HPDE6-E6E7 (cell line): ENCODE measurements at regions not wholly inside any gene's neighbourhood (a gene's known extent, or its start where the extent isn't known, plus 50 kb on each side); places are given as distances from the start of the nearest gene placed in this dataset.
"Not testable (repeated sequence)": the region's sequence is repeated elsewhere in the genome, so short reads cannot be mapped to it uniquely, and the experiment has no call there.

Experiments used
- DNase-seq: peaks from one replicate; pipeline ENCODE4 v3.0.0; 2011; ENCODE audit warnings: missing footprints; ENCODE audit errors: extremely low spot score

DNA sequence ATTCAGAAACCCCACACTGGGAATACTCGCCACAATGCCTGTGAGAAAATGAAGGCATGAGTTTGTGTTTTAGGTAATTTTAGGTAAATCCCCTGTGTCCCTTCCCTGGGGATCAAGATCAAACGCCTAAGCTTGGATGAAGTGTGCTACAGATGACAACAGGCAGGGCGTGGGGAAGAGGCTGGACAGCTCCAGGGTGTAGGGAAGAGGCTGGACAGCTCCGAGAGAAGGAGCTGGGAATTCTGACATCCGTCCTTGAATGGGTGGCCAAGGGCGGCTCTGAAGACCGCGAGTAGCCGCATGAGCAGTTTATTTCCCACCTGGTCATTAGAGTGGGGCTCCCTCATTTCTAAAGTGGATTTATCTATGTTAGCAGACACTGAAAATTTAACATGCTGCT, 109.7 kb downstream of the RAMP3 start:
- DNase-seq, result no peak

DNA sequence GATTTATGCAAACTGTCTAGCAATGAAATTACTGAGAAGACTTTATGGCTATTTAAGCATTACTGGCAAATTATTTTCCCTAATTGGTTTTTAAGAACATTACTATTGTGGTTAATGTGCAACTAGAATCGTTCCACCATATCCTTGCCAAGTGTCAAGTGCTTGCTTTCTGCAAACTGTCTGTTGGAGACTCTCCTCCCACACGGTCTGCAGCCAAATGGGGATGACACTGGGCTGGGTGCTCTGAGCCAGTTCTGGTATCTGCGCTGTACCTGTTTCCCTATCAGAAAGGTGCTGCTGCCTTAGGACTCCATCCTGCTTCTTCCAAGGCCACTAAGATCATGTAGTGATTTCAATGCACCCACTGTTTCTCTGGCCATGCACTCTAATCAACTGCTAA, 110.4 kb downstream of the RAMP3 start:
- DNase-seq, result no peak

DNA sequence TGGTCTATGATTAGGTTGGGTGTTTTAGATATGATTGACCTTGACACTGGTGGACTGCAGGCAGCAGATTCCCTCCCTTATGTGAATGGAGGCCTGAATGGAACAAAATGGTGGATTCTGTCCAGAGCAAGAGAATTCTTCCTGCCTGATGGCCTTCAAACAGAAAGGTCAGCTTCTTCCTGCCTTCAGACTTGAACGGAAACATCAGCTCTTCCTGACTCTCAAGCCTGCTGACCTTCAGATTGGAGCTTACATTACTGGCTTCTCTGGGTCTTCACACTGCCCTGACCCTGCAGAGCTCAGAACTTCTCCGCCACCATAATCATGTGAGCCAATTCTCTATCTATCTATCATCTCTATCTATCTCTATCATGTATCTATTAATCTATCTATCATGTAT, 111.6 kb downstream of the RAMP3 start:
- no peak for DNase-seq

DNA sequence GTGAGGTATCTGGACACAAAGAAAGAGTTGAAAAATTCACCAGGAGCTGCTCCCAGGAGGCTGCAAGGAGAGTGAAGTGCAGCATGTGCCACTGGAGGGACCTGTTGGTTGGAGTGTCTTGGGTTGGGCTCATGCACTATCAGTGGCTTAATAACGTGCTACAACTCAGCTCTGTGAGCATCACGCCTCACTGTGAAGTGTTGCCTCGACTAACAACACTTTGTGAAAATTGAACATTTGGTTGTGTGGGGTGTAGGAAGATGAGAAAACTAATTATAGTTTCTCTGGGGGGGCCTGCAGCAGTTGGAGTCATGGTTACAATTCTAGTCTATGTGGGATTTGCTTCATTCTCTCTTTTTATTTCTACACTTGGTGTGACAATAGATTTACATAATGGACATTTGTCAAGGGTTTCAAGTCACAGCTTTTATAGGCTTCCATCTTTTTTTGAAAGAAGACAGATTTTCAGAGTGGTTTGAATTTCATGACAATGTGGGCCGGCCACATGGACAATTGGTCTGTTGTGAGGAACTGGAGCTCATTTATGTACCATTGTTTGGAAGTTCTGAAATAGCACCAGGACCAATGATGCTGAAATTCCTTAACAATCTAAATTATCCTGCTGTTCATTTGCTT, 121.3 kb downstream of the RAMP3 start:
- no peak for DNase-seq

- DNase-seq, result not testable (repeated sequence)
Measured at GRCh38 chr7:45289611-45290010, 132.0 kb downstream of the RAMP3 start.

GRCh38 chr7:45290880-45291279, 133.3 kb downstream of the RAMP3 start:
- DNase-seq, result no peak

DNA sequence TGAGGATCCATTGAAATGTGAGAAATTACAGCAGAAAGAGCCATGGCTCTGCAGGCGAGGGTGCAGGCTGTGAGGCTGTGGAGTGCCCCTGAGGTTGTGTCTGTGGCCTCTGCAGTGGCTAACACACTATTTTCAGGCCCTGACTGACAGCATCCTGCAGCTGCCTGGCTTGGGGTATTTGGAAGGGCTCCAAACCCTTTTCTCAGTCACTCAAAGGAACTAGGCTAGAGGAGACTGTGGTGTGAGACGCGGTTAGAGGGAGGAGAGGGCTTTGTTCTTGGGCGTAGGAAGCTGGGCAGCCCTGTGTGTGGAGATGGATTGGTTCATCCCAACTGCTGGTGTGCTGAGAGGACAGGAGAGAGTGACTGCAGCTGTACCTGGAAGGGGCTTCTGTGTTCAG, 134.9 kb downstream of the RAMP3 start:
- no peak for DNase-seq

DNA sequence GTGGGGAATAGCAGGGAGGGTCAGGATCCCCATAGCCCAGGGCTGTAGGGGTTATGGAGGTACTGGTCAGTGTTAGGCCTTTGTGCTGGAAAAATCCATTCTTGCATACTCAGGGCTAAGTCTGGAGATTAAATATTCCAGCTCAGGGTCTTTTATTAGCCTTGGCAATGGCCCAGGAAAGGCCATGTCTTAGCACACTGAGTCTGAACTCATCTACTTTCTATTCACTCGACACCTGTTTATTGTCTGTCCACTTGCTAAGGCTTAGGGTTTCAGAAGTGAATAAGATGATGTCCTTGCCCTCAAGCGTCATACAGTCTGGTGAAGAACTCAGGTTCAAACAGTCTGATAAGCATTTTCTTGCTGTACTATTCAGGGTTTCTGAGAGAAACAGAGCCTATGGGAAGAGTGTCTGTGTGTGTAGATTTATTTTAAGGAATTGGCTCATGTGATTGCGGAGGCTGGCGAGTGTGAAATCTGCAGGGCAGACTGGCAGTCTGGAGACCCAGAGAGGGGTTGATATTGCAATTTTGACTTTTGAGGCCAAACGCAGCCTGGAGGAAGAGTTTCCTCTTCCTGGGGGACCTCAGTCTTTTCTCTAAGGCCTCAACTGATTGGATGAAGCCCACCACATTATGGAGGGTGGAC, 135.8 kb downstream of the RAMP3 start:
- no peak for DNase-seq

GRCh38 chr7:45294559-45294958, 137.0 kb downstream of the RAMP3 start:
- DNase-seq, result no peak

- DNase-seq, result no peak
Measured at GRCh38 chr7:45295222-45295621, 137.6 kb downstream of the RAMP3 start.

- DNase-seq, result no peak
Measured at GRCh38 chr7:45296748-45297147, 139.2 kb downstream of the RAMP3 start.

DNA sequence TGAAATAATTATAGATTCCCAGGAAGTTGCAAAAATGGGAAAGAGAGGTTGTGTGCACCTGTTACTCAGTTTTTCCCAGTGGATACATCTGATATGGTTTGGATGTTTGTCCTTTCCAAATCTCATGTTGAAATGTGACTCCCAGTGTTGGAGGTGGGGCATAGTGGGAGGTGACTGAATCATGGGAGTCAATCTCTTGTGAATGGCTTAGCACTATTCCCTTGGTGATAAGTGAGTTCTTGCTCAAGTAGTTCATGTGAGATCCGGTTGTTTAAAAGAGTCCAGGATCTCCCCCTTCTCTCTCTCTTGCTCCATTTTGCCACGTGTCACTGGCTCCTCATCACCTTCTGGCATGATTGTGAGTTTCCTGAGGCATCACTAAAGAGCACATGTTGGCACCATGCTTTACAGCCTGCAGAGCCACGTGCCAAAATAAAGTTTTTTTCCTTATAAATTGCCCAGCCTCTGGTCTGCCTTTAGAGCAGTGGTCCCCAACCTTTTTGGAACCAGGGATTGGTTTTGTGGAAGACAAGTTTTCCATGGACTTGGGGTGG, 149.2 kb downstream of the RAMP3 start:
- DNase-seq, result no peak

DNA sequence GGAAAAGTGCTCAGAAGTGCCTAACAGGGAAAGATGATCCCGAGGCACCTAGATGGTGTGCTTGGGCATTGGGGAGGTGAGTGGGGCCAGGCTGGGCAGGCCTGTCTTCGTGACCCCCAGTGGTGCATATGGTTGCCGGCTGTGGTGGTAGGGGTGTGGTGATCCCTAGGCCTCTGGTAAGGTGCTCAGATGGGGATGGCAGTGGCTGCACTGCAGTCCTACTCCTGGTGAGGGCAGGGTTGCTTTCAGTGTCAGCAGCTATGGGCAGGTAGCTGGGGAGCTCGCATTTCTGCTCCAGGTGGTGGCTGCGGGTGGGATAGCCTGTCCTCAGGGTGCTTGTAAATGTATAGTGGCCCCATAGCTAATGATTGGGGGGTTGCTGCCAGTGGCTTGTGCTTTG, 154.0 kb downstream of the RAMP3 start:
- no peak for DNase-seq

DNA sequence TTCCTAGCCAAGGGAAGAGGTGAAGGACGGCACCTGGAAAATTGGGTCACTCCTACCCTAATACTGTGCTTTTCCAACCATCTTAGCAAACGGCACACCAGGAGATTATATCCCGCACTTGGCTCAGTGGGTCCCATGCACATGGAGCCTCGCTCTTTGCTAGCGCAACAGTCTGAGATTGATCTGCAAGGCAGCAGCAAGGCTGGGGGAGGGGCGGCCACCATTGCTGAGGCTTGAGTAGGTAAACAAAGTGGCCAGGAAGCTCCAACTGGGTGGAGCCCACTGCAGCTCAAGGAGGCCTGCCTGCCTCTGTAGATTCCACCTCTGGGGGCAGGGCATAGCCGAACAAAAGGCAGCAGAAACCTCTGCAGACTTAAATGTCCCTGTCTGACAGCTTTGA, 157.9 kb downstream of the RAMP3 start:
- not testable (repeated sequence) for DNase-seq

GRCh38 chr7:45324683-45325237, 167.2 kb downstream of the RAMP3 start:
- no peak for DNase-seq

DNA sequence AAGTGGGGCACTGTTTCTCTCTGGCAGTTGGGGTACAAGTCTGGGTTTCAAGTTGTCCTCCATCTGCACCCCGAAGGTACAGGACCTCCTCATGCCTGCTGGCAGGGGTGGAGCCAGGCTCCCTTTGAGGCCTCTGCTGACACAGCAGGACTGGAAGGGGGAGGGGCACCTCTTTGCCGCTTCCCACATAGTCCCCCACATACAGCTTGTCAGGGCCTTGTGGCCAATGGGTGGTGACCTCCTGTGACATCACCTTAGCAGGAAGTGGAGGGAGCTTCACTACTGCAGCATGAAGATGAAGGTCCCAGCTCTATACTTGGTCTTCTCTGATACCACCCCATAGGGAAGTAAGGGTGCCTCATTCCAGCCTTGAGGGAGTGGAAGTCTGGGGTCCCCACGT, 167.8 kb downstream of the RAMP3 start:
- DNase-seq, result no peak

- DNase-seq, result no peak
Measured at GRCh38 chr7:45328403-45328981, 170.9 kb downstream of the RAMP3 start.

DNA sequence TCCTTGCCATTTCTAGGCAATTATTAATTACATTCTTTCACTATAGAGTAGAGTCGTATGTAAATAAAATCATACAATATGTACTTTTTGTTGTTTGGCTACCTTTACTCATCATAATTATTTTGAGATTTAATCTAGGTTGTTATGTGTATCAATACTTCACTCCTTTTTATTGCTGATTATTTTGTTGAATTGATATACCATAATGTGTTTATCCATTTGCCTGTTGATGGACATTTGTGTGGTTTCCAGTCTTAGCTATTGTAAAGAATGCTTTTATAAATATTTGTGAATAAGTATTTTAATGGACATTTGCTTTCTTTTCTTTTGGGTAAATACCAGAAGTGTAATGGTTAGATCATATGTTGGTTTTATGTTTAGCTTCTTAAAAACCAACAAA, 174.0 kb downstream of the RAMP3 start:
- DNase-seq, result no peak

DNA sequence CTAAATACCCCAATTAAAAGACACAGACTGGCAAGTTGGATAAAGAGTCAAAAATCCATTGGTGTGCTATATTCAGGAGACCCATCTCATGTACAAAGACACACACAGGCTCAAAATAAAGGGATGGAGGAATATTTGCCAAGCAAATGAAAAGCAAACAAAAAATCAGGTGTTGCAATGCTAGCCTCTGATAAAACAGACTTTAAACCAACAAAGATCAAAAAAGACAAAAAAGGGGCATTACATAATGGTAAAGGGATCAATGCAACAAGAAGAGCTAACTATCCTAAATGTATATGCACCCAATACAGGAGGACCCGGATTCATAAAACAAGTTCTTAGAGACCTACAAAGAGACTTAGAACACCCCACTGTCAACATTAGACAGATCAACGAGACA, 177.4 kb downstream of the RAMP3 start:
- not testable (repeated sequence) for DNase-seq

DNA sequence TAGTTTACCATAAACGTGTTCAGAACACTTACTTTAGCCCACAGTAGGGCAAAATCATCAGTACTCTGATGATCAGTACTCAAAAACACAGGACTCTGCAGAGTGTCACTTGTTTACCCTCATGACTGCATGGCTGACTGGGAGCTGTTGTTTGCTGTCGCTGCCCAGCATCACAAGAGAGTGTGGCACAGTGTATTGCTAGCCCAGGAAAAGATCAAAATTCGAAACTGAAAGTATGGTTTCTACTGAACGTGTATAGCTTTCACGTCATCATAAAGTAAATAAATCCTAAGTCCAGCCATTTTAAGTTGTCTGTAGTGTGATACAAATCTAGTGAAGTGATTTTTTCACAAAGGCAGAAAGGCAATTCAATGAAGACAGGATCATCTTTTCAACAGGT, 184.6 kb downstream of the RAMP3 start:
- no peak for DNase-seq

DNA sequence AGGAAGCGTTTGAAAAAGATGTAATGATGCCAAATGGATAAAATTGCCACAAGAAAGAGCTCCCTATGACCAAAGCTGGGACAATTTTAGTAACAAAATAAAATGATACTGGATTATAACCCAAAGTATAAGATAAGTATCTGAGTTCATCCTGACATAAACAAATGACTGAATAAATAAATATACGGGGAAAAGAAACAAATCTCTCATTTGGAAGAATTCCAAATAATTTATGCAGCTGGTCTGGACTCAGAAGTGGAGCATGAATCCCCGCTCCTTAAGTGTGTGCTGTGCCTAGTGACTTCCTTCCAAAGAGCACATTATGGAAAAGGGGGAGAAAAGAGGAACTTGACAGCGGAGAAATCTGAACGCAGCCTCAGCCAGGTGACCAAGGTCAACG, 186.2 kb downstream of the RAMP3 start:
- no peak for DNase-seq

- DNase-seq, result peak; percentile 42
Measured at GRCh38 chr7:45347804-45348203, 190.2 kb downstream of the RAMP3 start.

- no peak for DNase-seq
Measured at GRCh38 chr7:45349090-45349489, 191.5 kb downstream of the RAMP3 start.
